ENCODE measurements at regions not wholly inside any gene's neighbourhood (a gene's known extent, or its start where the extent isn't known, plus 50 kb on each side); places are given as distances from the start of the nearest gene placed in this dataset.
A peak's percentile ranks its signal among the peaks of the same experiment; 100 is the strongest.

- POLR2A ChIA-PET (ENCODE audit: unreplicated experiment), result no interaction called here
- peak; percentile 94 for TF ChIP-seq MAFK (IDR thresholded peaks at IDR 0.05; ENCODE audit: low read depth, low read length)
- TF ChIP-seq SMC3 (IDR thresholded peaks at IDR 0.05; ENCODE audit: low read depth, low read length), result no peak
- no peak for TF ChIP-seq USF2 (IDR thresholded peaks at IDR 0.05; ENCODE audit: low read depth, low read length)
- no peak for TF ChIP-seq RFX5 (IDR thresholded peaks at IDR 0.05; ENCODE audit: low read depth, low read length)
- TF ChIP-seq RAD21 (IDR thresholded peaks at IDR 0.05; ENCODE audit: low read length), result no peak
- TF ChIP-seq MAZ (IDR thresholded peaks at IDR 0.05; ENCODE audit: borderline replicate concordance, low read depth, low read length), result no peak
- TF ChIP-seq RCOR1 (IDR thresholded peaks at IDR 0.05; ENCODE audit: insufficient replicate concordance, low read length), result no peak
- no peak for TF ChIP-seq CHD1 (IDR thresholded peaks at IDR 0.05; ENCODE audit: low read depth, low read length)
- no peak overlapping the region for H2AK9ac ChIP-seq (replicated peaks; ENCODE audit: low read depth, low read length, poor library complexity)
- H3K4me1 ChIP-seq (ENCODE audit: control insufficient read depth, insufficient read depth, low read length), result no peaks in the 10 kb centered on the region
- no peak overlapping the region for H4K8ac ChIP-seq (ENCODE audit: low read depth in 2 of 2, low read length in 2 of 2)
- H2AK5ac ChIP-seq (ENCODE audit: low read depth, low read length), result no peak overlapping the region
- no peaks in the 10 kb centered on the region for H4K20me1 ChIP-seq (ENCODE audit: insufficient read depth, low read length)
- no peak overlapping the region for H3K14ac ChIP-seq (replicated peaks; ENCODE audit: low read depth, low read length)
- no peaks in the 10 kb centered on the region for H3K79me1 ChIP-seq (ENCODE audit: low read depth in 1 of 2, low read length in 2 of 2)
- H3K56ac ChIP-seq (ENCODE audit: extremely low read depth, insufficient read depth, low read length), result no peak overlapping the region
- dilution Hi-C loops (cut with HindIII; ENCODE audit: low sequenced_read_pairs, unreplicated experiment), result no loop called here
- no TSS peak for BruUV-seq (replicated peaks)
- no CpG with 5 or more reads among the region's 3 CpGs for WGBS, 2 experiments (ENCODE audit: extremely low coverage in 2 of 2, insufficient read length in 1 of 2)
- H3K18ac ChIP-seq (ENCODE audit: low read depth, low read length), result no peak overlapping the region
- H3K9me1 ChIP-seq (ENCODE audit: insufficient read depth, low read length), result no peaks in the 10 kb centered on the region
- H3K9me3 ChIP-seq (ENCODE audit: control insufficient read depth, insufficient read depth, low read length), result no peaks in the 10 kb centered on the region
- intact Hi-C loops (cut with micrococcal nuclease), result no loop called here
- ATAC-seq (ENCODE audit: low read depth) (no peak), DNase-seq (no peak)
- no peak overlapping the region for H3K4me3 ChIP-seq (ENCODE audit: insufficient read depth, low read depth, low read length)
- in situ Hi-C loops (cut with MboI; ENCODE audit: low sequenced_read_pairs), result no loop called here
- no peak overlapping the region for H2BK5ac ChIP-seq (ENCODE audit: low read depth, low read length, poor library complexity, severe bottlenecking)
- H3K9ac ChIP-seq (ENCODE audit: low read depth, low read length), result no peak overlapping the region
- H3K4me2 ChIP-seq (ENCODE audit: low read depth, low read length), result no peak overlapping the region
- no peak overlapping the region for H2BK120ac ChIP-seq (ENCODE audit: low read depth, low read length)
- no peak overlapping the region for H3K4ac ChIP-seq (ENCODE audit: low read depth, low read length)
- H4K5ac ChIP-seq (ENCODE audit: low read depth, low read length), result no peak overlapping the region
- no peak overlapping the region for H2AFZ ChIP-seq (replicated peaks; ENCODE audit: low read length, poor library complexity)
- CTCF ChIA-PET, result interaction anchor here (0.6 kb wide), 1 partner anchor 518 kb away, joined by 3 read pairs; no protein-coding TSS in a partner anchor
- H3K27me3 ChIP-seq (ENCODE audit: control insufficient read depth, insufficient read depth, low read length), result no peaks in the 10 kb centered on the region
- H2BK15ac ChIP-seq (ENCODE audit: low read depth, low read length), result no peak overlapping the region
- H4K91ac ChIP-seq (ENCODE audit: insufficient read depth, low read depth, low read length), result no peak overlapping the region
- H3K23ac ChIP-seq (ENCODE audit: low read depth, low read length), result no peak overlapping the region
- H3K27ac ChIP-seq (ENCODE audit: insufficient read depth, low read length), result no peak overlapping the region
- H3K36me3 ChIP-seq (ENCODE audit: control insufficient read depth, insufficient read depth, low read length), result no peaks in the 10 kb centered on the region
- H2BK20ac ChIP-seq (ENCODE audit: low read depth, low read length), result no peak overlapping the region
Measured at GRCh38 chr3:166934879-166935278, 445.2 kb downstream of the ZBBX start.

Measured in IMR-90 (cell line).